ENCODE measurements at regions not wholly inside any gene's neighbourhood (a gene's known extent, or its start where the extent isn't known, plus 50 kb on each side); places are given as distances from the start of the nearest gene placed in this dataset.
"Not testable (repeated sequence)": the region's sequence is repeated elsewhere in the genome, so short reads cannot be mapped to it uniquely, and the experiment has no call there.

GRCh38 chr10:53326401-53327305 is 554.1 kb upstream of the MBL2 start:
- TF ChIP-seq CTCF, POLR2A (IDR thresholded peaks at IDR 0.05): not testable (repeated sequence)

All from esophagus squamous epithelium (tissue), 4 donors.